Activated CD8-positive, alpha-beta T cell treated with anti-CD3 and anti-CD28 coated beads for 36 hours (primary cell): ENCODE measurements at regions not wholly inside any gene's neighbourhood (a gene's known extent, or its start where the extent isn't known, plus 50 kb on each side); places are given as distances from the start of the nearest gene placed in this dataset.

Experiments
- ATAC-seq: fragments of 200-7000 bp; cut with Tn5 transposase; one replicate; pipeline ENCODE4 v1.10.0; 2021; ENCODE audit warnings: mild to moderate bottlenecking, moderate library complexity
- CTCF ChIA-PET: fragments of 350-600 bp; sonication (Branson Sonifier 250); formaldehyde crosslinking; loops from one replicate; lab custom pipeline; 2021; ENCODE audit warnings: antibody characterized with exemption; lab: Charles Lee
- POLR2A ChIA-PET: fragments of 350-600 bp; sonication (Branson Sonifier 250); formaldehyde crosslinking; loops from one replicate; lab custom pipeline; 2021; ENCODE audit warnings: antibody characterized with exemption; lab: Charles Lee
- DNase-seq: peaks from one replicate; pipeline ENCODE4 v3.0.0-alpha.2; 2020
- H3K27ac Mint-ChIP-seq: one replicate; pipeline ENCODE4 v1.8.0; 2021; ENCODE audit warnings: mild to moderate bottlenecking, mixed read lengths
- H3K27me3 Mint-ChIP-seq: one replicate; pipeline ENCODE4 v1.8.0; 2021; ENCODE audit warnings: mixed read lengths
- H3K36me3 Mint-ChIP-seq: one replicate; pipeline ENCODE4 v1.8.0; 2021; ENCODE audit warnings: low read depth, mixed read lengths
- H3K4me1 Mint-ChIP-seq: one replicate; pipeline ENCODE4 v1.8.0; 2021; ENCODE audit warnings: low read depth, mixed read lengths
- H3K4me3 Mint-ChIP-seq: one replicate; pipeline ENCODE4 v1.8.0; 2021; ENCODE audit warnings: mild to moderate bottlenecking, moderate library complexity, mixed read lengths
- H3K9me3 Mint-ChIP-seq: one replicate; pipeline ENCODE4 v1.8.0; 2021; ENCODE audit warnings: mixed read lengths
- CTCF ChIP-seq: fragments of 200-600 bp; IDR thresholded peaks from one replicate; pipeline ENCODE4 v1.8.0; 2022; ENCODE audit warnings: antibody characterized with exemption, mild to moderate bottlenecking
- intact Hi-C: fragments of 100-400 bp; cut with micrococcal nuclease; formaldehyde crosslinking; loops from one replicate; pipeline ENCODE4 v1.10.0; 2022

GRCh38 chr11:15607361-15608036 lies 492.8 kb downstream of the INSC start:
- Mint-ChIP-seq H3K36me3 (no peaks in the 10 kb centered on the region), H3K9me3 (no peaks in the 10 kb centered on the region), H3K27ac (no peak overlapping the region), H3K4me1 (no peaks in the 10 kb centered on the region), H3K27me3 (no peaks in the 10 kb centered on the region), H3K4me3 (no peak overlapping the region)
- no peak for TF ChIP-seq CTCF
- DNase-seq = no peak
- CTCF ChIA-PET = no interaction called here
- POLR2A ChIA-PET = no interaction called here
- ATAC-seq = no peak
- intact Hi-C loops = no loop called here

- no peak for TF ChIP-seq CTCF
- H3K27ac Mint-ChIP-seq = no peak overlapping the region
- CTCF ChIA-PET = no interaction called here
Observed at GRCh38 chr11:15609445-15609844, 494.7 kb downstream of the INSC start.

GRCh38 chr11:15610881-15611280 lies 496.2 kb downstream of the INSC start:
- Mint-ChIP-seq H3K27ac (no peak overlapping the region), H3K4me1 (no peaks in the 10 kb centered on the region), H3K4me3 (no peak overlapping the region), H3K9me3 (no peaks in the 10 kb centered on the region), H3K27me3 (no peaks in the 10 kb centered on the region), H3K36me3 (no peaks in the 10 kb centered on the region)
- intact Hi-C loops = no loop called here
- ChIA-PET POLR2A (interaction anchor here (0.6 kb wide), 1 partner anchor 976 kb away, joined by 3 read pairs; no protein-coding TSS in a partner anchor), CTCF (no interaction called here)
- ATAC-seq (no peak), DNase-seq (no peak)
- no peak for TF ChIP-seq CTCF

More at GRCh38 chr11:15609445-15609844, 494.7 kb downstream of the INSC start:
- POLR2A ChIA-PET = no interaction called here
- intact Hi-C loops = no loop called here
- Mint-ChIP-seq H3K4me1 (no peaks in the 10 kb centered on the region), H3K36me3 (no peaks in the 10 kb centered on the region), H3K4me3 (no peak overlapping the region), H3K9me3 (no peaks in the 10 kb centered on the region), H3K27me3 (no peaks in the 10 kb centered on the region)
- DNase-seq (no peak), ATAC-seq (no peak)

DNA sequence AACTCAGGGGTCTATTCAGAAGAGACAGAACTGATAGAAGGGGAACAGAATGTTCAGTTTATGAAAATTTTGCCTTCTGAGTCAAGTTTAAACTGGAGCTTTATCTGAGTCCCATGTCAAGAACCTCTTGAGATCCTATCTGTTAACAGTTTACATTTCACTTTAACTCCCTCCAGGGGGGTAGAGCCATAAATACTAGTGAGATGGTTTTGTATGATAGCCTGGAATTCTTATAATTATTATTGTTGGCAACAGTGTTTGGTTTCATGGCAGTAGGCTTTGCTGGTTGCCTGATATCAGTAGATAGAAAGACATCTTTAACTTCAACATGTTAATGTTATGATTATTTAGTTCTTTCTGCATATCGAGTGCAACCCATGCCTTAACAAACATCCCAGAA lies 498.5 kb downstream of the INSC start:
- no peaks in the 10 kb centered on the region for H3K4me1 Mint-ChIP-seq
- H3K9me3 Mint-ChIP-seq = no peaks in the 10 kb centered on the region

More for the DNA sequence above, 498.5 kb downstream of the INSC start:
- POLR2A ChIA-PET = no interaction called here
- DNase-seq (no peak), ATAC-seq (no peak)
- TF ChIP-seq CTCF = no peak
- H3K36me3 Mint-ChIP-seq = no peaks in the 10 kb centered on the region
- intact Hi-C loops = no loop called here
- CTCF ChIA-PET = interaction anchor here (0.9 kb wide), 1 partner anchor 20 kb away, joined by 3 read pairs; no protein-coding TSS in a partner anchor
- no peak overlapping the region for H3K4me3 Mint-ChIP-seq
- no peaks in the 10 kb centered on the region for H3K27me3 Mint-ChIP-seq
- H3K27ac Mint-ChIP-seq = no peak overlapping the region
